ENCODE measurements at regions not wholly inside any gene's neighbourhood (a gene's known extent, or its start where the extent isn't known, plus 50 kb on each side); places are given as distances from the start of the nearest gene placed in this dataset.

DNA sequence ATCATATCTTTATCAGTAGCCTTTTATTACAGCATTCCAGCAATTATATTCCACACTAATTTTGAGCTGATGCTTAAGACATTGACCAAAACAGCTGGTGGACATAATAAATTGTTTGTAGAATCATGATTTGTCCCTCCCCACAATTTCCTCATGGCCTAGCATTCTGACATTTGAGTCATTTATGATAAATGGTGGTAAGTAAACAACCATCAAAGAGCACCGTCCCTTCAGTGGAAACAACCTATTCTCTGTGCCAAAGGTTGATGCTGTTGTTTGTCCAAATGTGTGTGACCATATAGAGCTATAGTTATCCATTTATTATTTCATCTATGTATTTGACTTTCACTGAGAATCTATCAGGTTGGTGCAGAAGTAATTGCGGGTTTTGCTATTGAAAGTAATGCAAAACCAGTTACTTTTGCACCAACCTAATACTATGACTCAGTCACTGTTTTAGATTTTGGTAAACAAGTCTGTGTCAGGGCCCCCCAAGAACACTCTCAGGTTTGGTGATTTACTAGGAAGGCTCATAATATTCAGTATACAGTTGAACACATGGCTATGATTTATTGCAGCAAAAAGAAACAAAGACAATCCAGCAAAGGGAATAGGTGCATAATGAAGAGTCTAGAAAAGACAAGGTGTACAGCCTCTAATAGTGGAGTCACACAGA lies 608.7 kb upstream of the REG3G start (continued):
- TF ChIP-seq, protein P1, sequence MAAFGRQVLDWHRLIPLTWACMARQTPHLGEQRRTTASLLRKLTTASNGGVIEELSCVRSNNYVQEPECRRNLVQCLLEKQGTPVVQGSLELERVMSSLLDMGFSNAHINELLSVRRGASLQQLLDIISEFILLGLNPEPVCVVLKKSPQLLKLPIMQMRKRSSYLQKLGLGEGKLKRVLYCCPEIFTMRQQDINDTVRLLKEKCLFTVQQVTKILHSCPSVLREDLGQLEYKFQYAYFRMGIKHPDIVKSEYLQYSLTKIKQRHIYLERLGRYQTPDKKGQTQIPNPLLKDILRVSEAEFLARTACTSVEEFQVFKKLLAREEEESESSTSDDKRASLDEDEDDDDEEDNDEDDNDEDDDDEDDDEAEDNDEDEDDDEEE (CRISPR knock-in tag; IDR thresholded peaks at IDR 0.05) = no peak
- TF ChIP-seq, protein P2, sequence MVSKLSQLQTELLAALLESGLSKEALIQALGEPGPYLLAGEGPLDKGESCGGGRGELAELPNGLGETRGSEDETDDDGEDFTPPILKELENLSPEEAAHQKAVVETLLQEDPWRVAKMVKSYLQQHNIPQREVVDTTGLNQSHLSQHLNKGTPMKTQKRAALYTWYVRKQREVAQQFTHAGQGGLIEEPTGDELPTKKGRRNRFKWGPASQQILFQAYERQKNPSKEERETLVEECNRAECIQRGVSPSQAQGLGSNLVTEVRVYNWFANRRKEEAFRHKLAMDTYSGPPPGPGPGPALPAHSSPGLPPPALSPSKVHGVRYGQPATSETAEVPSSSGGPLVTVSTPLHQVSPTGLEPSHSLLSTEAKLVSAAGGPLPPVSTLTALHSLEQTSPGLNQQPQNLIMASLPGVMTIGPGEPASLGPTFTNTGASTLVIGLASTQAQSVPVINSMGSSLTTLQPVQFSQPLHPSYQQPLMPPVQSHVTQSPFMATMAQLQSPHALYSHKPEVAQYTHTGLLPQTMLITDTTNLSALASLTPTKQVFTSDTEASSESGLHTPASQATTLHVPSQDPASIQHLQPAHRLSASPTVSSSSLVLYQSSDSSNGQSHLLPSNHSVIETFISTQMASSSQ (IDR thresholded peaks at IDR 0.05; ENCODE audit: low read depth) = no peak
- TF ChIP-seq, protein P2 (CRISPR knock-in tag; IDR thresholded peaks at IDR 0.05; ENCODE audit: borderline replicate concordance) = no peak
- TF ChIP-seq HNRNPUL1 (IDR thresholded peaks at IDR 0.05; ENCODE audit: low read depth, low read length) (no peak), SMYD3 (CRISPR knock-in tag; IDR thresholded peaks at IDR 0.05) (no peak), MLLT10 (CRISPR knock-in tag; IDR thresholded peaks at IDR 0.05) (no peak), ZBTB7B (CRISPR knock-in tag; IDR thresholded peaks at IDR 0.05) (no peak), MTA3 (CRISPR knock-in tag; IDR thresholded peaks at IDR 0.05) (no peak), ZNF790 (CRISPR knock-in tag; IDR thresholded peaks at IDR 0.05; ENCODE audit: borderline replicate concordance) (no peak), HOXA7 (CRISPR knock-in tag; IDR thresholded peaks at IDR 0.05) (no peak), NFIB (CRISPR knock-in tag; IDR thresholded peaks at IDR 0.05; ENCODE audit: borderline replicate concordance) (no peak), ZNF441 (CRISPR knock-in tag; IDR thresholded peaks at IDR 0.05; ENCODE audit: borderline replicate concordance) (no peak), MTA1 (CRISPR knock-in tag; IDR thresholded peaks at IDR 0.05; ENCODE audit: borderline replicate concordance) (no peak), ZNF251 (CRISPR knock-in tag; IDR thresholded peaks at IDR 0.05) (no peak), MTF2 (CRISPR knock-in tag; IDR thresholded peaks at IDR 0.05; ENCODE audit: borderline replicate concordance) (no peak), ZNF331 (CRISPR knock-in tag; IDR thresholded peaks at IDR 0.05) (no peak), ZNF253 (CRISPR knock-in tag; IDR thresholded peaks at IDR 0.05; ENCODE audit: borderline replicate concordance) (no peak), FLYWCH1 (CRISPR knock-in tag; IDR thresholded peaks at IDR 0.05) (no peak), HNRNPK (IDR thresholded peaks at IDR 0.05; ENCODE audit: low read depth, low read length, poor library complexity, severe bottlenecking) (no peak), SYNCRIP (IDR thresholded peaks at IDR 0.05; ENCODE audit: insufficient read depth, low read depth, low read length) (no peak)
- TF ChIP-seq, protein P3, sequence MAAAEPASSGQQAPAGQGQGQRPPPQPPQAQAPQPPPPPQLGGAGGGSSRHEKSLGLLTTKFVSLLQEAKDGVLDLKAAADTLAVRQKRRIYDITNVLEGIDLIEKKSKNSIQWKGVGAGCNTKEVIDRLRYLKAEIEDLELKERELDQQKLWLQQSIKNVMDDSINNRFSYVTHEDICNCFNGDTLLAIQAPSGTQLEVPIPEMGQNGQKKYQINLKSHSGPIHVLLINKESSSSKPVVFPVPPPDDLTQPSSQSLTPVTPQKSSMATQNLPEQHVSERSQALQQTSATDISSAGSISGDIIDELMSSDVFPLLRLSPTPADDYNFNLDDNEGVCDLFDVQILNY (CRISPR knock-in tag; conservative IDR thresholded peaks at IDR 0.05) = no peak
- TF ChIP-seq, protein P4, sequence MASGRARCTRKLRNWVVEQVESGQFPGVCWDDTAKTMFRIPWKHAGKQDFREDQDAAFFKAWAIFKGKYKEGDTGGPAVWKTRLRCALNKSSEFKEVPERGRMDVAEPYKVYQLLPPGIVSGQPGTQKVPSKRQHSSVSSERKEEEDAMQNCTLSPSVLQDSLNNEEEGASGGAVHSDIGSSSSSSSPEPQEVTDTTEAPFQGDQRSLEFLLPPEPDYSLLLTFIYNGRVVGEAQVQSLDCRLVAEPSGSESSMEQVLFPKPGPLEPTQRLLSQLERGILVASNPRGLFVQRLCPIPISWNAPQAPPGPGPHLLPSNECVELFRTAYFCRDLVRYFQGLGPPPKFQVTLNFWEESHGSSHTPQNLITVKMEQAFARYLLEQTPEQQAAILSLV (CRISPR knock-in tag; IDR thresholded peaks at IDR 0.05; ENCODE audit: borderline replicate concordance) = no peak
- TF ChIP-seq, protein P5, sequence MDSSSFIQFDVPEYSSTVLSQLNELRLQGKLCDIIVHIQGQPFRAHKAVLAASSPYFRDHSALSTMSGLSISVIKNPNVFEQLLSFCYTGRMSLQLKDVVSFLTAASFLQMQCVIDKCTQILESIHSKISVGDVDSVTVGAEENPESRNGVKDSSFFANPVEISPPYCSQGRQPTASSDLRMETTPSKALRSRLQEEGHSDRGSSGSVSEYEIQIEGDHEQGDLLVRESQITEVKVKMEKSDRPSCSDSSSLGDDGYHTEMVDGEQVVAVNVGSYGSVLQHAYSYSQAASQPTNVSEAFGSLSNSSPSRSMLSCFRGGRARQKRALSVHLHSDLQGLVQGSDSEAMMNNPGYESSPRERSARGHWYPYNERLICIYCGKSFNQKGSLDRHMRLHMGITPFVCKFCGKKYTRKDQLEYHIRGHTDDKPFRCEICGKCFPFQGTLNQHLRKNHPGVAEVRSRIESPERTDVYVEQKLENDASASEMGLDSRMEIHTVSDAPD (CRISPR knock-in tag; IDR thresholded peaks at IDR 0.05) = no peak

Measured in HepG2 (cell line).